ENCODE measurements at regions not wholly inside any gene's neighbourhood (a gene's known extent, or its start where the extent isn't known, plus 50 kb on each side); places are given as distances from the start of the nearest gene placed in this dataset.

DNA sequence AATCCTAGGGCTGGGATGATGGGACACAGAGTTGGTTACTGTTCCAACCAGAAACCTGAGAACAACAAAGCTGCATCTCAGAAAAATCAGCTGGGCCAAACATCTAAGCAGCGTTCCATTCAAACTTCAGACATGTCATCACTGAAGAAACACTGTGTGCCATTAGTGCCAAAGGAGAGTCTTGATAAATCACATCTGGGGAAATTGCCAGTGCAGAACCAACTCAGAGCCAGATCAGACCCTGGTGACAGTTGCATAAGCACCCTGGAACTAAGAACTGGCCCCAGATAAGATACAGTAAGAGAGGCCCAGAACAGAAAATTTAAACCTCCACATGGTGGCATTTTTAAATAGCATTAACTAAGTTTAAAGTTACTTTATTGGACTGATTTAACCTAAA, 482.8 kb downstream of the PRKD1 start:
- H3K9me3 Mint-ChIP-seq: no peaks in the 10 kb centered on the region
- H3K27me3 Mint-ChIP-seq (ENCODE audit: low read depth): no peaks in the 10 kb centered on the region
- no peak for TF ChIP-seq CTCF (IDR thresholded peaks at IDR 0.05; ENCODE audit: unreplicated experiment in 3 of 3)
- no peaks in the 10 kb centered on the region for H3K36me3 Mint-ChIP-seq (ENCODE audit: low read depth)
- H3K4me1 Mint-ChIP-seq: no peaks in the 10 kb centered on the region
- no peak overlapping the region for H3K27ac Mint-ChIP-seq
- no peak overlapping the region for H3K4me3 Mint-ChIP-seq

DNA sequence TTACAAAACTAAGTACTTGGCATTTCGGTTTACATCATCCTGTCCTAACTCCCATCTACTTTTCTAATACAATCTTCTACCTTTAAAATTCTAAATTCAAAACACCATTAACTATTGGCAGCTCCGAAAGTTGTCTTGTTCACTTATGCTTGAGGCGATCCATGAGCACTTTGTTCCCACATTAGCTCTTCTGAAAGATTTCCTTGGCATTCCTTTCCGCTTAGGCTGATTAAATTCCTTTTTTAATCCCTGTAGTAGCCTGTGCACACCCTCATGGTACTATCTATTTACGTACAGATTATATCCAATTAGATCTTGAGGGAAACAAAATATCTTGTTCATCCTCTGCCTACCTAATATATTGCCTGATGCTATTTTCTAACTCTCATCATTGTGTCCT, 480.7 kb downstream of the PRKD1 start:
- no peaks in the 10 kb centered on the region for H3K9me3 Mint-ChIP-seq
- no peak for TF ChIP-seq CTCF (IDR thresholded peaks at IDR 0.05; ENCODE audit: unreplicated experiment in 3 of 3)
- no peaks in the 10 kb centered on the region for H3K36me3 Mint-ChIP-seq (ENCODE audit: low read depth)
- H3K4me3 Mint-ChIP-seq: no peak overlapping the region
- no peaks in the 10 kb centered on the region for H3K4me1 Mint-ChIP-seq
- no peak overlapping the region for H3K27ac Mint-ChIP-seq
- H3K27me3 Mint-ChIP-seq (ENCODE audit: low read depth): no peaks in the 10 kb centered on the region

DNA sequence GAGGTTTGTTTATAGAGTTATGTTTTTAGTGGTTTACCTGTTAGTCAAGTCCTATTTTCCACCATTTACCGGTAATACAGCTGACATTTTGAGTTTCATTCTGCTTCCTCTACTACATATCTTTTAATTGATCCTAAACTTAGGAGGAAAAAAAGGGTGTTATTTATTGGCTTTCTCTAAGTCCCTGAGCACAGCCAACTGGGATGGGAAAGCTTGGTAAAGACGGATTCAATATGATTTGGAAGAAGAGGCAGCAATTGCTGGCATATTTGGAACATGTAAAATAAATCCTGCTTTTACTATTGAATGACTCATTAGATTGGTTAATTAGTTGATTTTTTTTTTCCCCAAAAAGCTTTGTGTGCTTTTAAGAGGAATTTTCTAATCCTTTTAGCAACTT, 475.7 kb downstream of the PRKD1 start:
- no peaks in the 10 kb centered on the region for H3K9me3 Mint-ChIP-seq
- no peaks in the 10 kb centered on the region for H3K36me3 Mint-ChIP-seq (ENCODE audit: low read depth)
- no peak overlapping the region for H3K27ac Mint-ChIP-seq
- H3K27me3 Mint-ChIP-seq (ENCODE audit: low read depth): no peaks in the 10 kb centered on the region
- no peak overlapping the region for H3K4me3 Mint-ChIP-seq
- TF ChIP-seq CTCF (IDR thresholded peaks at IDR 0.05; ENCODE audit: unreplicated experiment in 3 of 3): no peak
- no peaks in the 10 kb centered on the region for H3K4me1 Mint-ChIP-seq

- Mint-ChIP-seq H3K27me3 (ENCODE audit: low read depth) (no peaks in the 10 kb centered on the region), H3K27ac (no peak overlapping the region), H3K4me1 (no peaks in the 10 kb centered on the region), H3K4me3 (no peak overlapping the region), H3K9me3 (no peaks in the 10 kb centered on the region), H3K36me3 (ENCODE audit: low read depth) (no peaks in the 10 kb centered on the region)
- no peak for TF ChIP-seq CTCF (IDR thresholded peaks at IDR 0.05; ENCODE audit: unreplicated experiment in 3 of 3)
Measured at GRCh38 chr14:29453045-29453444, 474.6 kb downstream of the PRKD1 start.

DNA sequence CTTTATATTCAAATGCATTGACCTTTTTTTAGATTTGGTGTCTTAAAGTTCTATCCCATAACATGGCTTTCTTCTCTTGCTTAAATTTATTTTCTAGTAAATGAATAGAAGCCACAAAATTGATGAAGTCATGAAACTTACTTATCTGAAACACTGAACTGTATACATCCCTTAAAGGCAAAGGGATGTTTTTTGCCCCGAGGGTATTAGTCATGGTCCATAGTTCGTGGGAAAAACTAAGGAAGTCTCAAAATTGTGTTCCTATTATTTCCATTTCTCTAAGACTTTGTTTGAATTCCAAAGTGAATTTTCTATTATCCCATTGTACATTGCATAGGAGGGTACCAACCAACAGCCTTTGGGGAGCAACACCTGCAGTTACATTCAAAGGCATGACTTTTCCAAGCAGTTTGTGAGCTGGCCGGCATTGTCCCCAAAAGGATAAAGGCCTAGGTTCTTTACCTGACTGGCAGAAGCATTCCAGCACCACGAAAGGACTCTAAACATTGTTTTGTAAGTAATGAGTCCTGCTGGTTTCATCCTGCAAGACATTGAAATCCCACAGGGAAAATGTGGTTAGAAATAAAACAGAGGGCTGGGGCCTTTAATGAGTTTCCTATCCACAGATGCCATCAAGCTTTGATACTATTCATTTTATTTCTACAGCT, 473.5 kb downstream of the PRKD1 start:
- Mint-ChIP-seq H3K36me3 (ENCODE audit: low read depth) (no peaks in the 10 kb centered on the region), H3K4me3 (no peak overlapping the region), H3K9me3 (no peaks in the 10 kb centered on the region), H3K4me1 (no peaks in the 10 kb centered on the region), H3K27ac (no peak overlapping the region), H3K27me3 (ENCODE audit: low read depth) (no peaks in the 10 kb centered on the region)
- no peak for TF ChIP-seq CTCF (IDR thresholded peaks at IDR 0.05; ENCODE audit: unreplicated experiment in 3 of 3)

GRCh38 chr14:29458547-29458946, 469.1 kb downstream of the PRKD1 start:
- Mint-ChIP-seq H3K27ac (no peak overlapping the region), H3K9me3 (no peaks in the 10 kb centered on the region), H3K27me3 (ENCODE audit: low read depth) (no peaks in the 10 kb centered on the region), H3K36me3 (ENCODE audit: low read depth) (no peaks in the 10 kb centered on the region), H3K4me1 (no peaks in the 10 kb centered on the region), H3K4me3 (no peak overlapping the region)
- no peak for TF ChIP-seq CTCF (IDR thresholded peaks at IDR 0.05; ENCODE audit: unreplicated experiment in 3 of 3)

Measured in nephron (organoid).